ENCODE measurements at regions not wholly inside any gene's neighbourhood (a gene's known extent, or its start where the extent isn't known, plus 50 kb on each side); places are given as distances from the start of the nearest gene placed in this dataset.

- no peak for ATAC-seq
- no peaks in the 10 kb centered on the region for H3K4me1 Mint-ChIP-seq
- no peaks in the 10 kb centered on the region for H4K20me1 ChIP-seq (replicated peaks; ENCODE audit: insufficient read depth)
- H3F3A ChIP-seq (replicated peaks; ENCODE audit: low read depth) = no peaks in the 10 kb centered on the region
- no peak overlapping the region for H2AFZ ChIP-seq
- H3K36me3 ChIP-seq (ENCODE audit: insufficient read depth) = no peaks in the 10 kb centered on the region
- no peak overlapping the region for H3K4me2 ChIP-seq
- H3K9me2 ChIP-seq (ENCODE audit: insufficient read depth) = peaks cover 22% of the 10 kb centered on the region
- no peak overlapping the region for H3K4me3 ChIP-seq
- no peak overlapping the region for H3K27ac Mint-ChIP-seq
- no peak overlapping the region for H3K27ac ChIP-seq (ENCODE audit: low read depth)
- TF ChIP-seq ZNF114 (CRISPR knock-in tag; IDR thresholded peaks at IDR 0.05) = no peak
- no peak for TF ChIP-seq REST (IDR thresholded peaks at IDR 0.05; ENCODE audit: unreplicated experiment)
- TF ChIP-seq STAT1 (IDR thresholded peaks at IDR 0.05; ENCODE audit: unreplicated experiment) = no peak
- TF ChIP-seq EZH2phosphoT487 (IDR thresholded peaks at IDR 0.05; ENCODE audit: unreplicated experiment) = no peak
- TF ChIP-seq ZNF462 (CRISPR knock-in tag; IDR thresholded peaks at IDR 0.05) = no peak
- TF ChIP-seq NANOG (IDR thresholded peaks at IDR 0.05; ENCODE audit: borderline replicate concordance) = no peak
- no peak for TF ChIP-seq EZH2 (IDR thresholded peaks at IDR 0.05; ENCODE audit: low read depth, unreplicated experiment)
- no peaks in the 10 kb centered on the region for H3K79me2 ChIP-seq (replicated peaks; ENCODE audit: insufficient read depth)
- H3K4me1 ChIP-seq (ENCODE audit: insufficient read depth) = no peaks in the 10 kb centered on the region
- peaks cover 12% of the 10 kb centered on the region for H3K9me3 Mint-ChIP-seq
- no peaks in the 10 kb centered on the region for H3K27me3 ChIP-seq (ENCODE audit: insufficient read depth)
- no peak for DNase-seq (ENCODE audit: low spot score)
- peaks cover 9% of the 10 kb centered on the region; the same call in 2 of the 3 replicates for H3K36me3 Mint-ChIP-seq (ENCODE audit: low read depth)
- no peaks in the 10 kb centered on the region for H3K27me3 Mint-ChIP-seq (ENCODE audit: insufficient read depth, low read depth, poor library complexity)
- no peak overlapping the region for H3K4me3 Mint-ChIP-seq
Observed at GRCh38 chr4:96521046-96521536, 681.2 kb downstream of the PDHA2 start.

All from GM23338 (cell line).